HG03558 (cell line): ENCODE measurements at regions not wholly inside any gene's neighbourhood (a gene's known extent, or its start where the extent isn't known, plus 50 kb on each side); places are given as distances from the start of the nearest gene placed in this dataset.

Source experiments
- ATAC-seq: cut with Tn5 transposase; IDR thresholded peaks from one replicate; pipeline ENCODE4 v1.9.1; 2021; ENCODE audit warnings: moderate number of reproducible peaks; ENCODE audit not compliant: unreplicated experiment; ENCODE audit errors: extremely low read depth

DNA sequence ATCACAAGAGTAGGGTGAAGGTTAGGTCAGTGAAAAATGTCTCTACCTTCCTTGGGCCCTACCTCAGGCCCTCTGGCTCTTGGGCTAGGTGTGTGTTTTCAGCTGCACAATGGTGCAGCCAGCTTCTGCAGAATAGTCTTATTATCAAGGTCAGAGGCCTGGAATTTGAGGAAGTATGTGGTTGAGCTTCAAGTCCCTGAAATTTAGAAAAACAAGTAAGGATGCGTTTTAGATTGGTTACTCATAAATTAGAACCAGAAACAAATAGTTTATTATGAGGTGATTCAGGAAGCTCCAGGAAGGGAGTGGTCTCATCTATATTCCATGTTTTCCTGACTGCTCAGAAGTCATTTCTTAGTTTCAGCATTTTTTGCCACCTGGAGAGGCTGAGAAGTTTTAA, 204.2 kb upstream of the CELF4 start:
- no peak for ATAC-seq

DNA sequence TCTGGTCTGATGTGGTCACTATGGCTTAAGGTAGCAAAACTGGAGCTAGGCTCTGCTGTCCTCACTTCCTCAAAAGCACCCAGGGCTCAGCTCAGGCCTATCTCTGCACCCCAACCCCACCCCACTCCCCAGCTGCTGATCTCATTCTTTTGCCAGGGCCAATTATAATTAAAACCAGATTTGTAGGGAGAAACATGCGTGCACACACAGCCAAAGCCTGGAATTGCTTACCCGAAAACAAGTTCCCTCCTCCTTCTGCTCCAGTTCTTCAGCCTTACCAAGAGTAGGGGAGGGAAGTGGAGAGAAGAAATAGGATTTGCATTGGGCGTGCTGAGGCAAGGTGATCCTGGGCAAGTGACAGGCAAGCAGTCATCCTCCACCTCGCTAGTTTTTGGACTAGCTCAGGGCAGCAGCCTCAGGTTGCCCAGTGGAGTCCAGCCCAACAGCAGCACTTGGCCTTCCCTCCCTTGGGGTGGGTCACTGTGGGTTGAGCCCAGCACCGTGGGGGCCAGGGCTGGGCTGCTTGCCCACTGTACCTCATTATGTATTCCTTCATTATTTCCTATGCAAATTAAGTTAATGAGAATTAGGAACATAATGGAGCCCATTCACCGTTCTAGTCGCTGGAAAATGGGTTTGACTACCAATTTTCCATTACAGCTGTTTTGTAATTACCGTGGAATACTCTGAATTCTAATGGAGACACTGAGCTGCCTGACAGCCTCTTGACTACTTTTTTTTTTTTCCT, 199.1 kb upstream of the CELF4 start:
- no peak for ATAC-seq

DNA sequence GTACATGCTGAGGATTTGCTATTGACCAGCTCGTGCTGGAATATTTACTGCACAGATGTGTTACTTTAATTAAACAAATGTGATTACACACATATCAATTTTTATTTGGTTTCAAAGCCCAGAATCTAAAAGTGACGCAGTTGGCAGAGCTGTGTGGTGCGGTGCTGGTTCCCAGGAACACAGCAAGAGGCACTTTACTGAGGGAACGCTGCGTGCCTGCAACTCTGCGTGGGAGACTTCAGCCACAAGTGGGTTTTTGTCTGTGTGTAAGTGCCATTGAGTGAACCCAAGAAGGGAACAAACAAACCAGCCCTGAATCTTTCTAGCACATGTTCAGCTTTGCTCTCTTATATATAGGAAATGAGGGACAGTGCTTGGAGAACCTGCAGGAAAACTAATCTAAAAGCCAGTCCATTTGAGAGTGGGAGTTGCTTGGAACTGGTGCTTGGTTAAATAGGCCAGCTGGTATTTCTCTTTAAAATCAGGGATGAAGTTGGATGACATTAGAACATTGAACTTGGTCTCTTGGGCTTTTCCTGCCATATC, 196.6 kb upstream of the CELF4 start:
- ATAC-seq: no peak

DNA sequence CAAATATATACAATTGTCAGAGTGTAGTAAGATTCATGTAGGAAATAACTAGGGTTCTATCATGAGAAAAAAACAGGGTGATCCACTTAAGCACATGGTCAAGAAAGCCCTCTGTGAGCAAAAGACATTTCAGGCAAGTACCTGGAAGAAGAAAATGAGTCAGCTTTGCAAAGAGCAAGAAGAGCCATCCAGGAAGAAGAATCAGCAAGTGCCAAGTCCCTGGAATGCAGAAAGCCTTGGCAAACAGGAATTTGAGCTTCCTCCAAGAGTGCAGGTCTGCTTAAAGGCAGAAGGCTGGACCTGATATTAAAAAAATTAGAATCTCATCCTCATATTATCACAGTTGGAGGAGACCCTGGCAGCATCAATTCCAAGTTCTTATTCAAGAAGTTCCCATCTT, 188.5 kb upstream of the CELF4 start:
- no peak for ATAC-seq

DNA sequence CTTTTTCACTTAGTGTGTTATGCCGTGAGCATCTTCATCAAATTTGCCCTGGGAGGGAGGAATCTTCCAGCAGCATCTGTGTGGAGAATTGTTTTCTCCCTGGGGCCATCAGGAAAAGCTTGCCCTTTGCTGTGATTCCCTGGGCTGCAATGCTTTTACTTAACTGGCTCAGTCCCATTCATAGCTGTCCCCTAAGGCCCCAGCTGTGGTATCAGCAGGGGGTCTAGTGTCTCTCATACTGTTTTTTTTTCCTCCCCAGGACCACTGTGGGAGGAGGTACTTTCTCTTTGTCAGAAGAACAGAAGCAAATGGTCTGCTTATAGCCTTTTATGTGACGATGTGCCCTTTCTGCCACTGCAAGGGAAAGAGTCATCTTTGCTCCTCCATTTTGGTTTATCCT, 176.8 kb upstream of the CELF4 start:
- ATAC-seq: no peak

DNA sequence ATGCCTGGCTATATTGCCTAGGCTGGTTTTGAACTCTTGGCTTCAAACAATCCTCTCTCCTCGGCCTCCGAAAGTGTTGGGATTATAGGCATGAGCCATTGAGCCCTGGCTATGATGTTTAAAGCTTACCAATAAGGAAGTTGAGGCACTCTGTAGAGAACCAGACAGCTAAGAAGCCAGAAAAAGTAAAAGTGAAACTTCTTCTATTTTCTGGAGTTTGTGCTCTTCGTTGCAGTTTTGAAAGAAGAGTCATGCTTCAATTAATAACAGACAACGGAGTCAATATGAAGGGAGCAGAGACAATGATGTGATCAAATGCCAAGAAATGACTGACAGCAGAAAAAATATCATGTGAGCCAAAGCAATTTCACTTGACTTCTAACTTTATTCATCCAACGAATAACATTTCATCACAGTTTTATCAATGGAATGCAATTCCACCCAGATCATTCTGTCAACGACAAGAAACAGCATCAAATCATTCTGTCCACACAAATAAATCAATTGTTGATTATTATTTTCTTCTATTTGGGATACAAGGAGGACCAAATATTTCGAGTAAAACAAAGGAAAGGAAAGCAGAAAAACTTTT, 175.5 kb upstream of the CELF4 start:
- ATAC-seq: no peak

DNA sequence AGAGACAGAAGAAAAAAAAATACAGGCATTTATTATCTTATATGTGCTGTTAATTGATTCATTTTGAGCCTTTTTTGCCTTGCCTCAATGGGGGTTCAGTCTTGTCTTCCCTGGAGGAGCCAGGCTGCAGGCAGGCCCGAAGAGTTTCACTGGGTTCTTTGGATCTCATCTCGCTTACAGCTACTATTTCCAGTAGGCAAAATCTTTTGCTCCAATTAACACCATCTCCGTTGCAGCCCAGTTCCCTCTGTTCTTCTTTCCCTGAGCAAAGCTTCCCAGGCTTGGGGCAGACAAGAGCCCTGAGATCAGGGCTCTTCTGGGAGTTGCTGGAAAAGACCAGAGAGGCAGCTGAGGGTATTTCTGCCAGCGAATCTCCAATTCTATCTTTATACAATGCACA, 168.8 kb upstream of the CELF4 start:
- ATAC-seq: no peak

DNA sequence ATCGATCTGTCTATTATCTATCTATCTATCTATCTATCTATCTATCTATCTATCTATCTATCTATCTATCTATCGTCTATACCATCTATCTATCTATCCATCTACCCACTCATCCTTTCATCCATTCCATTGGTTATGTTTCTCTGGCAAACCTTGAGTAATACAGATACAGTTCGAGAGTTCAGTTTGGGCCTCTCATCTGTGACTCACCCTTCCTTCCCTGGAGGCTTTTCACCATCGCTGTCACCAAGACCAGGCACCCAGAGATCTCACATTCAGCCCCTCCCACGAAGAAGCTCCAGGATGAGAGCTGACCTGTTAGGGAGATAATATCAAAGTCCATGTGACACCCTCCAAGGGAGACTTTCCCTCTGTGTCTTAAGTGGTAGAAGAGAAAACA, 164.1 kb upstream of the CELF4 start:
- ATAC-seq: no peak

DNA sequence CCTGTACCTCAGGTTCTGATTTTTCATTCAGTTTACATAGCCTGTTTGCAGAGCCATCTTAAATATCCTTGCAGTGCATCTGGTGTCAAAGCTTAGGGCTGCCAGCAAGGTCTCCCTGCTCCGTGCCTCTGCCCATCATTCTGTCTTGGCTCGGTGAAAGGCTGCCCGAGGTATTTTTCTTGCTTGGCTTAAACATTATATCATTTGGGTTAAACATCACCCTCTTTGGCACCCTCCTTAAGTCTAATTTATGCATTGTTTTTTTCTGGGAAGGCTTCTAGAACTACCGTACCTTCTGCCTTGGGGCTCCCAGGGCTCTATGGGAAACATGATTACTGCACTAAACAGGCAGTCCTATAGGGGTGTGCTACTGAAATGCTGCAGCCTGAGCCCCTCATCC, 158.6 kb upstream of the CELF4 start:
- no peak for ATAC-seq

DNA sequence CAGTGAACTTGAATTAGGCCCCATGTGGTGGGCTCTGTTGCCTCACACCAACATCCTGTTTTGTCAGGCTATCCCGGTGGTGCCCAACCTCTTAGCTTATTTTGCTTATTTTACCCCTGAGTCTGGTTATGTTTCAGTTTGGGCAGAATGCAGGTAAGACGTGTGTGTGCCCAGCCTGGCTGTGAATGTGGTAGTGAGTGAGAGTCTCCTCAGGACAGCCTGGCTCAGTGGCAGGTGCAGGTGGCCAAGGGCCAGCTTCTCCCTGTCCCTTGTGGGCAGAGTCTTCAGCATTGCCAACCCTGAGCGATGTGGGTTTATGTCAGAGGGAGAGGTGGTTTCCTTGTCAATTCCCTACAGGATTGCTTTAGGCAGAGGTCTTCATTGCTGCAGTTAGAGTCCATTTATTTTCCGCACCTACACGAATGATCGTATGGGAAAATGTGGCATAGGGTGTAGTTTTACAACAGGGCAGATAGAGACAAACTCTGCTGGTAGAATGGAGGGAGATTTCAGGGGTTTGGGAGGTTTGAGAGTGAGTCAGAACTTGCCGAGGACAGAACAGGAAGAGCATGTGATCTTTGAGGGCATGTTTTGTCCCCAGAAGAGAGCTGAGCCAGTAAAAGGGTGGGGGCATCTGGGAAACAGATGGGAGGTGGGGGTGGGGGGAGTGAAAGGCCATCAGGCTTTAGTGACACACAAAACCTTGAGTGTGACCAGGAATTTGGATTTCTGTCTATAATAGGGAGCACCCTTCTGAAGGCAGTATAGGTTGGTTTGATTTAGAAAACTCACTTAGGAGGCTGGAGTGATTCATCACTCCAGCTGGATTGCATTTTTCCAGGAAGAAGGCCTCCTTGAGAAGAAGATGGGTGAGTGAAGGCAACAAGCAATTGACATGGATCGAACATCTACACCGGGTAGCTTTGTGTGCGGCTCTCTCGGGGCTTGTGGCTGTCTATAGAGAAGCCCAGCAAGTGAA, 156.2 kb upstream of the CELF4 start:
- ATAC-seq: no peak

DNA sequence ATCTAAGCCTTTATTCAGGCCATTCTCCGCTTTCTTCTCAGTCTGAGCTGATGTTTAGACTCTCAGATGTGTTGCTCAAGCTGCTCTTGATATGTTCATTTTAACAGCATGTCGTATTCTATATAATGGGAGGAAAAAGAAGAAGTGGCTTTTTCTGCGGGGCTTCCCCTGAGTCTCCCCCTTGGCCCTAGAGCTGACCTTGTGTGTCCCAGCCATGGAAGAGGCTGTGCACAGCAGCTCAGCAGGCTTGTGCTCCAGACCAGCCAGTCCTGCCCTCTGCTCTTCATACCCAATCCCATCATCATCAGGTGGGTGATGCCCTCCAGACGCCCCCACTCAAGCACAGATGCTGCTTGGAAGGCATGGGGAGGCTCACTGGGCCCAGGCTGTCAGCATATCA, 155.1 kb upstream of the CELF4 start:
- ATAC-seq: no peak

DNA sequence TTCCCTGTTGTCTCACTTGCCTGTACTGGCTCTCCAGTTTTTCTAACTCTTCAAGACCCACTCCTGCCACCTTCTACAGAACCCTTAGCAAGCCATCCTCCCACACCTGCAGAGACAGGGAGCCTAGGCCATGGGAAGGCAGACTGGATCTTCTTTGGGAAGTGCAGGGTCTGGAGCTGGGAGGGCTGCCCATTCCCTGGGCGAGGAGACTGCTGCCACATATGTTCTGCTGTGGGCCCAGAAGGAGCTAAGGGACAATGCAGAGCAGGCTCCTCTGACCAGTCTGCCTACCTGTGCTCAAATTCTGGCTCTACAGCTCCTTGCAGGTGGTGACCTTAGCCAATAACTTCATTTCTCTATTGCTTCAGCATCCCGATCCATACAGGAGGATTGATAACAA, 152.1 kb upstream of the CELF4 start:
- ATAC-seq: no peak

DNA sequence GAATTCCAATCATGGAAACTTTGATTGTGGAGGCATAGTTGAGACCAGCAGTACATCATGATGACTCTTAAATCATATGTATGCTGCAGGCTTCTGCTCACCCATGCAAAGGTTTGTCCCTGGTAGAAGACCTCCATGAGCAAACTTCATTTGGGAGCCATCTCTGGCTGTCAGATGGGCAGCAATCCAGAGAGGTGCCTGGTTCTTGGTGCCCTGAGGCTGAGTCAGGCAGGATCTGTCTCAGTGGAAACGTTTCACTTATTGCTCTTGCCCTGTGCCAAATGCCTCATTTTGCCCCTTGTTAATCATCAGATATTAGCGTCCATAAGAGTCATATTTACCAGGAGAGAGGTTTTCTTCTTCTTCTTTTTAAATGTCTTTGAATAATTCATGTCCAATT, 151.5 kb upstream of the CELF4 start:
- ATAC-seq: no peak

DNA sequence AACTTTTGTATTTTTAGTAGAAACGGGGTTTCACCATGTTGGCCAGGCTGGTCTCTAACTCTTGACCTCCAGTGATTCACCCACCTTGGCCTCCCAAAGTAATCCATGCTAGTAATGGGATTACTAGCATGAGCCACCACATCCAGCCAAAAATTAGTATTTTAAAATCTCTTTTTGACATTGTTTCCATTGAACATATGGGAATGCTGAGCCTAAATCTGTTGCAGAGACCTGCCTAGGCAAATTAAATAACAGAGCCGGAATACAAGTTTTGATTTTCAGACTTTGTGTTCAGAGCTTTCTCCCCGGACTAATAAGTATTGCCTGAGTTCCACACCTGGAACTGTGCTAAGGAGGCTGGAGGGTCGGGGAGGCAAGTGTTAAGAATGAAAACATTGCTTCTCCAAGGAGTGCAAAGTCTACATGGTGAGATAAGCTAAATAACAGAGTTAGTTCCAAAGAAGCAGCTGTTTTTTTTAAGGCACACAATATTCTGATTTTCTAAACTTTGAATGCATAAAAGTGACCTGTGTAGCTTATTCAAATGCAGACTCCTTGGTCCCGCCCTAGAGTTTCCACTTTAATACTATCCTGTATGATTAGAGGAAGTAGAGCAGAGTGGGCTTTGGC, 150.6 kb upstream of the CELF4 start:
- no peak for ATAC-seq

DNA sequence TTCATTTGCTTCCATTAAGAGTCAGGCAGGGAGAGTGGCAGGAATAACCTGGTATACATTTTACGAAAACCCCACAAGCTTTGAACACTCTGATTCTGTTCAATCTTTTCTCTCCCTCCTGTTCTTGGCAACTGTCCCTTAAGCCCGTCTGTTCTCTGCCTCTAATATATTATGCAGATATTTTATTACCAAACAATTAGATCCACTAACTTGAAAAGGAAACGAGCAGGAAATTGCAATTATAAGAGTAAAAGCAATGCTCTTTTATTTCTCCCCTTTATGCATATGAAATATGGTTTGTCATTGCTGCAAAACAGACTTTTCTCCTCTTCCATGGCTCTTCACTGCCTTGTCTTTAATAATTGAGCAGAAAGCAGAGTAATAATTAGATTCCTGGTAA, 149.1 kb upstream of the CELF4 start:
- ATAC-seq: no peak

DNA sequence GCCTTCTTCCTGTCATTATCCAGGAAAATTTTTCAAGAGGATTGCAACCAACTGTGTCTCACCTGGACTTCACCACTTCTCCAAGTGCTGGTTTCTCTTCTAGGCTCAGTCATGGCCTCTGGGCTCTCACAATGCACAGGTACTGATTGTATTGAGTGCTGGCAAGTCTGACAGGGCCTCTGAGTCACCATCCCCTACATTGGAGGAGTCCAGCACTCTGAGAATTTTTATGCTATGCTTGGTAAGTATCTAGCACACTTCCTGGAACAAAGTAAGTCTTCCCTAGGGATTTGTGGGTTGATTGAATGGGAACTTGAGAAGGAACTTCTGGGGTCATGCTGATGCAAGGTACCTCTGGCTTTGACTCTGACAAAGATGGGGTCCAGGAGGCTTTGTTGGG, 147.2 kb upstream of the CELF4 start:
- ATAC-seq: no peak

DNA sequence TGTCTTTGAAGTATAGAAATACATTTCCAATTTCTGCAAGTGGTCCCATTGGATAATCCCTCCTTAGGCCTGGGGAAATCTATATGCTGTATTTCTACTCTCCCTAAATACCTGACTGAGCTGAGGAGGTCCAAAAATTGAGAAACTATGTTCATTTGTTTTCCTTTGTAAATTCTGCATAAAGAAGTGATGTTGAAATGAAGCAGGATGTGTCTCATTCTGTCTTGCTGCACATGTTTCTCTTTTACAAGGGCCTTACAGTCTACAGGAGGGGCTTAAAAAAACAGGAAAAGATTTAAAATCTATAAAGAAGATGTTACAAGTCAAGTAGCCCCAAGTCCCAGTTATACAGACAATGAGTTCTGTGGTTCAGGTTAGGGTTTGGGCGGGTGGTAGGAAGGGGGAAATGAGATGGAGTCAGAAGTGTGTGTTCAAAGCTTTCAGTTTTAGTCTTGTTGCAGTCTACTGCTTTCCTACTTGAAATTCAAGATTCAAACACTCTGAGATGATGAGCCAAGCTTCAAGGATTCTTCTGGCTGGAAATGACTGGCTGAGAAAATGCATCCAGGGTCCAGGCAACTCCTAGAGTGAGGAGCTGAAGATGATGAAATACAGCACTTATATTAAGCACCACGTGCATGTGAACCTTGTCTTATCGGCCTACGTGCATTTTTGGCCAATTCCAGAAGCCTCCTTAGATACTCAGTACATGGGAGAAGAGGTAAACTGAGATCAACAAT, 146.3 kb upstream of the CELF4 start:
- ATAC-seq: no peak

DNA sequence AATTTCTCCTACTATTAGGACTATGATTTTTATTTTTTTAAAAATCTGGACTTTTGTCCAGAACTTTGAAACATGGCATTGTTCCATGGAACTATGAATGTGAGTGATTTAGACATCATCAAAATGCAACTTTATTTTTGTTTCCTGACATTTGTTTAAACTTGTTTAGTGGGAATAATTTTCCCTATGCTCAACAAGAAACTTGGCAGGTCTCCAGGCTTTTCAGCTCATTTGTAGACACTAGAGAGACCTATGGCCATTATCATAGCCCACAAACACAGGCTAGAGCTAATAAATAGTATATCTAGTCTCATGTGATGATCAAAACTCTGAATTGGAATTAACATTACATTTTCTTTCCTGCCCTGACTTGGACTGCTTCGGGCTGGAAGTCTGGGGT, 145.1 kb upstream of the CELF4 start:
- ATAC-seq: no peak

DNA sequence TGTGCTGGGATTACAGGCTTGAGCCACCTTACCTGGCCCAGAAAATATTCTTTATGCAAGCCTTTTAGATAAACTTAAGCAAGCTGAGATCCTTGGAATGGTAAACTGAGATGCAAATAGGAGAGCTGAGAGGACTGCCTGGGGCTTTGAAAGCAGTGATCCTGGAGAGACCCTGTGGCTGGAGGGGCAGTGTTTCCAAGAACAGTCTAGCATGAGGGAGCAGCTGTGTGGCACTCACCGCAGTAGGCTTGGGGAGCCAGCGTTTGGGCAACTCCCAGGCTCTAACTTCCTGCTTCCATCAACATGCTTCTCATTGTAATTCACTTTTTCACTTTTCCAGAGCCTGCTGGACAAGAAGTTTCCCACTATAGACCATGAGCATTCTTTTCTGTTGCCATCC, 144.1 kb upstream of the CELF4 start:
- no peak for ATAC-seq

DNA sequence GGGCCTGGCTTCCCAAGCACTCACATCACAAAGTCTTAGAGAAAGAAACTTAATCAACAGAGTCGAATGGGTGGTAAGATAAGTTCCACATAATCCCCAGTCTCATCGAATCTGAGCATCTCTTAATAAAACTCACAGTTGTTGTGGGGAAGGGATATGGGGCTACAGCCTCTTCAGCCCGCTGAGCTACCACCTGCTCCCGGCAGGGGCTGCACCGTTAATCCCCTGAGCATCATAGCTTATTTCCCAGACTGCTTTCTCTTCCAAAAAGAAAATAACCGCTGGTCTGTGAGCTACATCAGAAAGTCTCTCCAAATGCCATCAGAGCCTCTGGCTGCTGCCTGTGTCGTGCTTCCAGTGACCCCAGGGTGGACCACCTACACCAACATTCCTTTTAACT, 139.4 kb upstream of the CELF4 start:
- ATAC-seq: no peak
